Fibroblast of the aortic adventitia (primary cell): ENCODE measurements at regions not wholly inside any gene's neighbourhood (a gene's known extent, or its start where the extent isn't known, plus 50 kb on each side); places are given as distances from the start of the nearest gene placed in this dataset.

Experiments
- DNase-seq: peaks from one replicate; pipeline ENCODE4 v3.0.0-alpha.2; 2010; ENCODE audit warnings: low read depth
- H3K4me3 ChIP-seq: 2 replicates; pipeline ENCODE4 v1.5.1; 2011; ENCODE audit warnings: low read depth, mild to moderate bottlenecking, control low read depth, low read length, moderate library complexity
- CTCF ChIP-seq: IDR thresholded peaks from 2 replicates; pipeline ENCODE4 v1.5.1; 2011; ENCODE audit warnings: mild to moderate bottlenecking, low read length, control low read depth, inconsistent platforms; ENCODE audit not compliant: insufficient read depth

- no peak for TF ChIP-seq CTCF
- DNase-seq = peak; percentile 85
- no peak overlapping the region for H3K4me3 ChIP-seq
Measured at GRCh38 chr12:94761559-94761958, 111.2 kb upstream of the TMCC3 start.

- no peak overlapping the region for H3K4me3 ChIP-seq
- TF ChIP-seq CTCF = no peak
- DNase-seq = peak; percentile 15
Measured at GRCh38 chr12:94760786-94761185, 110.4 kb upstream of the TMCC3 start.

GRCh38 chr12:94756789-94757188 is 106.4 kb upstream of the TMCC3 start:
- no peak overlapping the region for H3K4me3 ChIP-seq
- no peak for DNase-seq
- TF ChIP-seq CTCF = no peak

- no peak overlapping the region for H3K4me3 ChIP-seq
- DNase-seq = no peak
- no peak for TF ChIP-seq CTCF
Measured at GRCh38 chr12:94755598-94755997, 105.2 kb upstream of the TMCC3 start.

GRCh38 chr12:94754653-94755052 is 104.3 kb upstream of the TMCC3 start:
- peak; percentile 22 for DNase-seq
- no peak overlapping the region for H3K4me3 ChIP-seq
- TF ChIP-seq CTCF = peak; percentile 55

- no peak for TF ChIP-seq CTCF
- peak; percentile 45 for DNase-seq
- no peak overlapping the region for H3K4me3 ChIP-seq
Measured at GRCh38 chr12:94753036-94753679, 102.8 kb upstream of the TMCC3 start.

GRCh38 chr12:94750864-94751263 is 100.5 kb upstream of the TMCC3 start:
- DNase-seq = no peak
- TF ChIP-seq CTCF = no peak
- H3K4me3 ChIP-seq = no peak overlapping the region
